ENCODE measurements at regions not wholly inside any gene's neighbourhood (a gene's known extent, or its start where the extent isn't known, plus 50 kb on each side); places are given as distances from the start of the nearest gene placed in this dataset.
"Not testable (repeated sequence)": the region's sequence is repeated elsewhere in the genome, so short reads cannot be mapped to it uniquely, and the experiment has no call there.

GRCh38 chr12:24348180-24348579 lies 398.7 kb upstream of the SOX5 start:
- TF ChIP-seq EZH2 (IDR thresholded peaks at IDR 0.05; ENCODE audit: insufficient read depth, low read length); CTCF (IDR thresholded peaks at IDR 0.05; ENCODE audit: insufficient read depth, low read depth, low read length): not testable (repeated sequence)
